Activated T-helper 1 cell treated with anti-CD3 and anti-CD28 coated beads, Interleukin-12 subunit alpha, Interleukin-12 subunit beta, Interleukin-2, Interleukin-4 antibody, amounts not matched to agents 30 ng/mL and 10 ng/mL and 1 ng/mL, durations not matched to agents 14 hours and 24 hours and 36 hours (primary cell): ENCODE measurements at regions not wholly inside any gene's neighbourhood (a gene's known extent, or its start where the extent isn't known, plus 50 kb on each side); places are given as distances from the start of the nearest gene placed in this dataset.

Source experiments
- DNase-seq: peaks from one replicate; pipeline ENCODE4 v3.0.0; 2021; ENCODE audit warnings: low spot score
- H3K27ac Mint-ChIP-seq: one replicate; pipeline ENCODE4 v1.8.0; 2021; ENCODE audit warnings: mild to moderate bottlenecking, mixed read lengths
- H3K27me3 Mint-ChIP-seq: one replicate; pipeline ENCODE4 v1.8.0; 2022; ENCODE audit warnings: mild to moderate bottlenecking, moderate library complexity, mixed read lengths; ENCODE audit not compliant: insufficient read depth
- H3K36me3 Mint-ChIP-seq: one replicate; pipeline ENCODE4 v1.8.0; 2021; ENCODE audit warnings: low read depth, mixed read lengths
- H3K4me1 Mint-ChIP-seq: one replicate; pipeline ENCODE4 v1.8.0; 2021; ENCODE audit warnings: low read depth, mixed read lengths
- H3K4me3 Mint-ChIP-seq: one replicate; pipeline ENCODE4 v1.8.0; 2021; ENCODE audit warnings: mild to moderate bottlenecking, moderate library complexity, mixed read lengths
- H3K9me3 Mint-ChIP-seq: one replicate; pipeline ENCODE4 v1.8.0; 2021; ENCODE audit warnings: mixed read lengths
- intact Hi-C: fragments of 100-400 bp; cut with micrococcal nuclease; formaldehyde crosslinking; loops from one replicate; pipeline ENCODE4 v1.15.1; 2024

- Mint-ChIP-seq H3K27me3 (no peaks in the 10 kb centered on the region), H3K4me3 (no peak overlapping the region), H3K27ac (no peak overlapping the region), H3K9me3 (peaks cover 3% of the 10 kb centered on the region), H3K36me3 (no peaks in the 10 kb centered on the region), H3K4me1 (no peaks in the 10 kb centered on the region)
- intact Hi-C loops: no loop called here
- DNase-seq: no peak
Measured at GRCh38 chr1:105678334-105678733, 1378.1 kb upstream of the PRMT6 start.

GRCh38 chr1:105684714-105685113 is 1371.8 kb upstream of the PRMT6 start:
- Mint-ChIP-seq H3K27ac (no peak overlapping the region), H3K4me1 (no peaks in the 10 kb centered on the region), H3K9me3 (peaks cover 14% of the 10 kb centered on the region), H3K36me3 (no peaks in the 10 kb centered on the region), H3K27me3 (no peaks in the 10 kb centered on the region), H3K4me3 (no peak overlapping the region)
- intact Hi-C loops: no loop called here
- DNase-seq: no peak

GRCh38 chr1:105686026-105686425 is 1370.4 kb upstream of the PRMT6 start:
- no peak for DNase-seq
- Mint-ChIP-seq H3K4me1 (no peaks in the 10 kb centered on the region), H3K9me3 (peaks cover 11% of the 10 kb centered on the region), H3K36me3 (no peaks in the 10 kb centered on the region), H3K27ac (no peak overlapping the region), H3K27me3 (no peaks in the 10 kb centered on the region), H3K4me3 (no peak overlapping the region)
- intact Hi-C loops: no loop called here

- no peak for DNase-seq
- Mint-ChIP-seq H3K36me3 (no peaks in the 10 kb centered on the region), H3K9me3 (peaks cover 11% of the 10 kb centered on the region), H3K27ac (no peak overlapping the region), H3K4me3 (no peak overlapping the region), H3K27me3 (no peaks in the 10 kb centered on the region), H3K4me1 (no peaks in the 10 kb centered on the region)
- intact Hi-C loops: no loop called here
Measured at GRCh38 chr1:105686874-105687690, 1369.4 kb upstream of the PRMT6 start.

- Mint-ChIP-seq H3K4me1 (no peaks in the 10 kb centered on the region), H3K9me3 (peaks cover 14% of the 10 kb centered on the region), H3K36me3 (no peaks in the 10 kb centered on the region), H3K27ac (no peak overlapping the region), H3K4me3 (no peak overlapping the region), H3K27me3 (no peaks in the 10 kb centered on the region)
- intact Hi-C loops: no loop called here
- no peak for DNase-seq
Measured at GRCh38 chr1:105700723-105701122, 1355.8 kb upstream of the PRMT6 start.

GRCh38 chr1:105724286-105724685 is 1332.2 kb upstream of the PRMT6 start:
- Mint-ChIP-seq H3K36me3 (no peaks in the 10 kb centered on the region), H3K27ac (no peak overlapping the region), H3K4me3 (no peak overlapping the region), H3K27me3 (no peaks in the 10 kb centered on the region), H3K4me1 (no peaks in the 10 kb centered on the region), H3K9me3 (peaks cover 6% of the 10 kb centered on the region)
- no peak for DNase-seq
- intact Hi-C loops: no loop called here

- no peaks in the 10 kb centered on the region for H3K36me3 Mint-ChIP-seq
- intact Hi-C loops: no loop called here
- no peak overlapping the region for H3K4me3 Mint-ChIP-seq
Measured at GRCh38 chr1:105730701-105731100, 1325.8 kb upstream of the PRMT6 start.

GRCh38 chr1:105736349-105736748 is 1320.1 kb upstream of the PRMT6 start:
- no peaks in the 10 kb centered on the region for H3K27me3 Mint-ChIP-seq

More at GRCh38 chr1:105730701-105731100, 1325.8 kb upstream of the PRMT6 start:
- Mint-ChIP-seq H3K4me1 (no peaks in the 10 kb centered on the region), H3K9me3 (peaks cover 9% of the 10 kb centered on the region), H3K27ac (no peak overlapping the region), H3K27me3 (no peaks in the 10 kb centered on the region)
- DNase-seq: no peak

GRCh38 chr1:105779727-105780126 is 1276.7 kb upstream of the PRMT6 start:
- Mint-ChIP-seq H3K4me1 (no peaks in the 10 kb centered on the region), H3K27me3 (no peaks in the 10 kb centered on the region), H3K36me3 (no peaks in the 10 kb centered on the region), H3K27ac (no peak overlapping the region), H3K4me3 (no peak overlapping the region), H3K9me3 (peaks cover 10% of the 10 kb centered on the region)
- intact Hi-C loops: no loop called here
- no peak for DNase-seq

More at GRCh38 chr1:105736349-105736748, 1320.1 kb upstream of the PRMT6 start:
- Mint-ChIP-seq H3K4me1 (no peaks in the 10 kb centered on the region), H3K36me3 (no peaks in the 10 kb centered on the region), H3K4me3 (no peak overlapping the region), H3K9me3 (peaks cover 12% of the 10 kb centered on the region), H3K27ac (no peak overlapping the region)
- DNase-seq: no peak
- intact Hi-C loops: no loop called here

- H3K4me1 Mint-ChIP-seq: no peaks in the 10 kb centered on the region
- no peaks in the 10 kb centered on the region for H3K27me3 Mint-ChIP-seq
- no peak for DNase-seq
- H3K27ac Mint-ChIP-seq: no peak overlapping the region
- H3K9me3 Mint-ChIP-seq: peaks cover 21% of the 10 kb centered on the region
- intact Hi-C loops: no loop called here
- H3K4me3 Mint-ChIP-seq: no peak overlapping the region
- H3K36me3 Mint-ChIP-seq: no peaks in the 10 kb centered on the region
Measured at GRCh38 chr1:105785021-105785420, 1271.5 kb upstream of the PRMT6 start.

GRCh38 chr1:105793536-105794146 is 1262.8 kb upstream of the PRMT6 start:
- intact Hi-C loops: loop anchor here (5.0 kb wide), 1 partner anchor 1011 kb away; no protein-coding TSS in a partner anchor
- Mint-ChIP-seq H3K9me3 (no peaks in the 10 kb centered on the region), H3K4me1 (no peaks in the 10 kb centered on the region), H3K27ac (no peak overlapping the region), H3K27me3 (no peaks in the 10 kb centered on the region), H3K4me3 (no peak overlapping the region), H3K36me3 (no peaks in the 10 kb centered on the region)
- DNase-seq: no peak

GRCh38 chr1:105795741-105796140 is 1260.7 kb upstream of the PRMT6 start:
- no peaks in the 10 kb centered on the region for H3K4me1 Mint-ChIP-seq
- H3K9me3 Mint-ChIP-seq: no peaks in the 10 kb centered on the region
- no peak for DNase-seq
- no peaks in the 10 kb centered on the region for H3K27me3 Mint-ChIP-seq
- no peak overlapping the region for H3K4me3 Mint-ChIP-seq
- intact Hi-C loops: no loop called here
- no peaks in the 10 kb centered on the region for H3K36me3 Mint-ChIP-seq
- H3K27ac Mint-ChIP-seq: no peak overlapping the region

GRCh38 chr1:105830571-105831146 is 1225.8 kb upstream of the PRMT6 start:
- Mint-ChIP-seq H3K36me3 (no peaks in the 10 kb centered on the region), H3K9me3 (peaks cover 6% of the 10 kb centered on the region), H3K4me3 (no peak overlapping the region), H3K27ac (no peak overlapping the region), H3K4me1 (no peaks in the 10 kb centered on the region), H3K27me3 (no peaks in the 10 kb centered on the region)
- intact Hi-C loops: no loop called here
- no peak for DNase-seq
